C4-2B (cell line): ENCODE measurements at regions not wholly inside any gene's neighbourhood (a gene's known extent, or its start where the extent isn't known, plus 50 kb on each side); places are given as distances from the start of the nearest gene placed in this dataset.

Experiments
- ZFX ChIP-seq: fragments of 450-650 bp; IDR thresholded peaks from 2 replicates; pipeline ENCODE4 v1.6.1; 2017
- TF ChIP-seq, protein P1 (sequence below): fragments of 450-650 bp; conservative IDR thresholded peaks from 2 replicates; pipeline ENCODE4 v1.5.1; 2017; ENCODE audit warnings: mild to moderate bottlenecking

DNA sequence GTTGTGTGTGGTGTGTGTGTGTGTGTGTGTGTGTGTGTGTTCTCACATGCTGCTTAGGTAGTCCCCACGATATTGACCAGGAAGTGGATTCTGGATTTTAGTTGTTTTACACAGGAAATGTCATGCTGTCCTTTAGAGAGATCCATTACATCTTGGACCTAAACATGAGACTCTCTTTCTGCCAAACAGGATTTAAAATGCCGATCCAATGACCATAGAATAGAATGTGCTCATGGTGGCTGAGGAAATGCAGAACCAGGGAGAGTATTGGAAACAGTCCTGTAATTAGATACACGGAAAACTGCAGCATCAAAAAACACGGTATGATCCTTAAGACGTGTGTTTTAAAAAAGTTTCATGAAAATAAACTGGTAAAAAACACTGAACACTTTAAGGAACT, 347.8 kb upstream of the FRG1 start:
- TF ChIP-seq, protein P1, sequence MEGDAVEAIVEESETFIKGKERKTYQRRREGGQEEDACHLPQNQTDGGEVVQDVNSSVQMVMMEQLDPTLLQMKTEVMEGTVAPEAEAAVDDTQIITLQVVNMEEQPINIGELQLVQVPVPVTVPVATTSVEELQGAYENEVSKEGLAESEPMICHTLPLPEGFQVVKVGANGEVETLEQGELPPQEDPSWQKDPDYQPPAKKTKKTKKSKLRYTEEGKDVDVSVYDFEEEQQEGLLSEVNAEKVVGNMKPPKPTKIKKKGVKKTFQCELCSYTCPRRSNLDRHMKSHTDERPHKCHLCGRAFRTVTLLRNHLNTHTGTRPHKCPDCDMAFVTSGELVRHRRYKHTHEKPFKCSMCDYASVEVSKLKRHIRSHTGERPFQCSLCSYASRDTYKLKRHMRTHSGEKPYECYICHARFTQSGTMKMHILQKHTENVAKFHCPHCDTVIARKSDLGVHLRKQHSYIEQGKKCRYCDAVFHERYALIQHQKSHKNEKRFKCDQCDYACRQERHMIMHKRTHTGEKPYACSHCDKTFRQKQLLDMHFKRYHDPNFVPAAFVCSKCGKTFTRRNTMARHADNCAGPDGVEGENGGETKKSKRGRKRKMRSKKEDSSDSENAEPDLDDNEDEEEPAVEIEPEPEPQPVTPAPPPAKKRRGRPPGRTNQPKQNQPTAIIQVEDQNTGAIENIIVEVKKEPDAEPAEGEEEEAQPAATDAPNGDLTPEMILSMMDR: no peak
- no peak for TF ChIP-seq ZFX
